ENCODE measurements at regions not wholly inside any gene's neighbourhood (a gene's known extent, or its start where the extent isn't known, plus 50 kb on each side); places are given as distances from the start of the nearest gene placed in this dataset.

GRCh38 chr6:12606616-12607015 lies 110.0 kb upstream of the PHACTR1 start:
- DNase-seq (ENCODE audit: low read depth in 1 of 2, low spot score in 2 of 2): no peak
- no peak overlapping the region for H4K8ac ChIP-seq (ENCODE audit: extremely low read depth, insufficient read depth, low read length)
- no peak overlapping the region for H3K4ac ChIP-seq (replicated peaks; ENCODE audit: insufficient read length, low read depth, low read length)
- H2AFZ ChIP-seq (ENCODE audit: low read length): no peak overlapping the region
- ChIA-PET CTCF (ENCODE audit: partially characterized antibody) (interaction anchor here (0.7 to 7.9 kb wide), 24 partner anchors 13 to 1031 kb away, joined by 3 to 103 read pairs (median 4); partner anchors contain the start of gene EDN1), POLR2A (ENCODE audit: partially characterized antibody) (no interaction called here)
- H3K36me3 ChIP-seq (ENCODE audit: control insufficient read depth in 2 of 4, insufficient read depth in 4 of 4, low read length in 3 of 4): no peaks in the 10 kb centered on the region
- no peak for FAIRE-seq
- no peak overlapping the region for H3K4me2 ChIP-seq (ENCODE audit: insufficient read depth in 1 of 2, low read depth in 2 of 2, low read length in 2 of 2)
- no peak overlapping the region for H3K56ac ChIP-seq (replicated peaks; ENCODE audit: insufficient read length, low read depth, low read length)
- no peak overlapping the region for H4K91ac ChIP-seq (replicated peaks; ENCODE audit: insufficient read length, low read length)
- H3K23me2 ChIP-seq (ENCODE audit: low read depth, low read length): no peaks in the 10 kb centered on the region
- no peaks in the 10 kb centered on the region for H3K79me2 ChIP-seq (ENCODE audit: control insufficient read depth in 1 of 2, insufficient read depth in 2 of 2, low read length in 2 of 2)
- H2AK5ac ChIP-seq (ENCODE audit: low read depth, low read length): no peak overlapping the region
- no peak overlapping the region for H2BK20ac ChIP-seq (ENCODE audit: low read length)
- H3K18ac ChIP-seq (ENCODE audit: extremely low read depth, low read length): no peak overlapping the region
- no peaks in the 10 kb centered on the region for H3K9me3 ChIP-seq (ENCODE audit: insufficient read depth in 2 of 2, low read depth in 1 of 2, low read length in 1 of 2)
- no peak overlapping the region for H4K5ac ChIP-seq (ENCODE audit: insufficient read length, low read depth, low read length)
- no peaks in the 10 kb centered on the region for H4K20me1 ChIP-seq (replicated peaks in 1 of 2; ENCODE audit: control insufficient read depth in 1 of 2, insufficient read depth in 2 of 2, low read length in 2 of 2)
- H3K27me3 ChIP-seq (replicated peaks in 1 of 4; ENCODE audit: control insufficient read depth in 3 of 4, extremely low read depth in 1 of 4, insufficient read depth in 3 of 4, low read length in 3 of 4): no peaks in the 10 kb centered on the region
- H2BK15ac ChIP-seq (ENCODE audit: low read length): no peak overlapping the region; the same call in 1 of the 2 replicates
- no peak overlapping the region for H2BK120ac ChIP-seq (replicated peaks; ENCODE audit: low read depth, low read length)
- 84% methylated on average over 6 of the region's 6 CpGs; no CpG with 5 or more reads in 1 of the 2 experiments for WGBS, 2 experiments (ENCODE audit: extremely low coverage in 1 of 2, insufficient coverage in 1 of 2, insufficient read length in 1 of 2, insufficient replicate concordance in 2 of 2, low coverage in 1 of 2, low lambda C conversion rate in 2 of 2, missing lambda C conversion rate in 1 of 2)
- H3K79me1 ChIP-seq (ENCODE audit: low read depth, low read length): no peaks in the 10 kb centered on the region
- H3K14ac ChIP-seq (ENCODE audit: insufficient read length): no peak overlapping the region
- H2BK5ac ChIP-seq (ENCODE audit: low read depth, low read length): no peak overlapping the region
- no peak overlapping the region for H3K4me3 ChIP-seq (ENCODE audit: extremely low read depth in 1 of 4, insufficient read depth in 2 of 4, low read depth in 3 of 4, low read length in 4 of 4)
- peaks cover 0 to 6% (median 1%) of the 10 kb centered on the region in 4 experiments; a peak in 2 of 7 replicates for H3K4me1 ChIP-seq (replicated peaks in 1 of 4; ENCODE audit: control insufficient read depth in 3 of 4, insufficient read depth in 4 of 4, low read length in 3 of 4)
- no peak overlapping the region for H3K23ac ChIP-seq (ENCODE audit: insufficient read length)
- no peak overlapping the region for H3K9ac ChIP-seq (replicated peaks in 1 of 4; ENCODE audit: extremely low read depth in 1 of 4, low read depth in 3 of 4, low read length in 3 of 4)
- H3K27ac ChIP-seq (ENCODE audit: low read depth, low read length): no peak overlapping the region
- no peak overlapping the region for H2BK12ac ChIP-seq (ENCODE audit: low read depth, low read length)
- no peak for TF ChIP-seq USF2 (IDR thresholded peaks at IDR 0.05; ENCODE audit: low read length)
- TF ChIP-seq HDAC2 (IDR thresholded peaks at IDR 0.05; ENCODE audit: borderline replicate concordance in 1 of 2, low read depth in 2 of 2, low read length in 2 of 2): no peak
- TF ChIP-seq JUN (IDR thresholded peaks at IDR 0.05; ENCODE audit: low read depth, low read length): no peak
- no peak for TF ChIP-seq TEAD4 (IDR thresholded peaks at IDR 0.05; ENCODE audit: low read depth, low read length)
- no peak for TF ChIP-seq SIRT6 (IDR thresholded peaks at IDR 0.05; ENCODE audit: low read length)
- no peak for TF ChIP-seq CTCF (IDR thresholded peaks at IDR 0.05; ENCODE audit: control extremely low read depth in 1 of 3, insufficient read depth in 1 of 3, low read depth in 1 of 3, low read length in 3 of 3)
- TF ChIP-seq SIN3A (conservative IDR thresholded peaks at IDR 0.05 in 1 of 2, IDR thresholded peaks at IDR 0.05 in 1 of 2; ENCODE audit: low read depth in 1 of 2, low read length in 2 of 2): no peak
- TF ChIP-seq SAP30 (IDR thresholded peaks at IDR 0.05; ENCODE audit: insufficient read depth, insufficient replicate concordance, low read length): no peak
- no peak for TF ChIP-seq EP300 (IDR thresholded peaks at IDR 0.05; ENCODE audit: borderline replicate concordance in 1 of 2, low read depth in 2 of 2, low read length in 2 of 2)

All from H1 (cell line).